Neural crest cell (in vitro differentiated cells): ENCODE measurements at regions not wholly inside any gene's neighbourhood (a gene's known extent, or its start where the extent isn't known, plus 50 kb on each side); places are given as distances from the start of the nearest gene placed in this dataset.

ENCODE experiments used
- DNase-seq: peaks from one replicate; pipeline ENCODE4 v3.0.0; 2021; ENCODE audit warnings: low read depth, mixed read lengths, low spot score
- H3K27ac Mint-ChIP-seq: one replicate; pipeline ENCODE4 v1.8.0; 2021; ENCODE audit warnings: mild to moderate bottlenecking, mixed read lengths; ENCODE audit not compliant: unreplicated experiment
- H3K27me3 Mint-ChIP-seq: 2 replicates; pipeline ENCODE4 v1.8.0; 2021; ENCODE audit warnings: low read depth, mild to moderate bottlenecking, mixed read lengths
- H3K36me3 Mint-ChIP-seq: 2 replicates; pipeline ENCODE4 v1.8.0; 2021; ENCODE audit warnings: low read depth, mild to moderate bottlenecking, mixed read lengths
- H3K4me1 Mint-ChIP-seq: 2 replicates; pipeline ENCODE4 v1.8.0; 2021; ENCODE audit warnings: mixed read lengths
- H3K4me3 Mint-ChIP-seq: one replicate; pipeline ENCODE4 v1.8.0; 2021; ENCODE audit warnings: mild to moderate bottlenecking, mixed read lengths
- H3K9me3 Mint-ChIP-seq: 2 replicates; pipeline ENCODE4 v1.8.0; 2021; ENCODE audit warnings: mixed read lengths
- CTCF ChIP-seq: fragments of 200-600 bp; sonication (generic); conservative IDR thresholded peaks from 2 replicates; pipeline ENCODE4 v1.5.0; 2021; ENCODE audit warnings: antibody characterized with exemption, mild to moderate bottlenecking

GRCh38 chr16:48963901-48964615 lies 317.6 kb downstream of the CBLN1 start:
- H3K27me3 Mint-ChIP-seq = peaks cover 2% of the 10 kb centered on the region
- no peak overlapping the region for H3K27ac Mint-ChIP-seq
- H3K9me3 Mint-ChIP-seq = no peaks in the 10 kb centered on the region
- H3K36me3 Mint-ChIP-seq = no peaks in the 10 kb centered on the region
- no peak for TF ChIP-seq CTCF
- H3K4me3 Mint-ChIP-seq = no peak overlapping the region
- H3K4me1 Mint-ChIP-seq = no peaks in the 10 kb centered on the region
- no peak for DNase-seq

- Mint-ChIP-seq H3K27me3 (peaks cover 2% of the 10 kb centered on the region), H3K4me1 (no peaks in the 10 kb centered on the region), H3K27ac (no peak overlapping the region), H3K36me3 (no peaks in the 10 kb centered on the region), H3K9me3 (no peaks in the 10 kb centered on the region), H3K4me3 (no peak overlapping the region)
- no peak for DNase-seq
- no peak for TF ChIP-seq CTCF
Observed at GRCh38 chr16:48963306-48963705, 318.3 kb downstream of the CBLN1 start.

- no peak for TF ChIP-seq CTCF
- Mint-ChIP-seq H3K27ac (no peak overlapping the region), H3K4me1 (no peaks in the 10 kb centered on the region), H3K36me3 (no peaks in the 10 kb centered on the region), H3K27me3 (peaks cover 2% of the 10 kb centered on the region), H3K4me3 (no peak overlapping the region), H3K9me3 (no peaks in the 10 kb centered on the region)
- DNase-seq = no peak
Observed at GRCh38 chr16:48961546-48961945, 320.1 kb downstream of the CBLN1 start.

- Mint-ChIP-seq H3K27ac (no peak overlapping the region), H3K4me1 (no peaks in the 10 kb centered on the region), H3K4me3 (no peak overlapping the region), H3K36me3 (no peaks in the 10 kb centered on the region), H3K27me3 (peaks cover 2% of the 10 kb centered on the region), H3K9me3 (no peaks in the 10 kb centered on the region)
- TF ChIP-seq CTCF = no peak
- DNase-seq = no peak
Observed at GRCh38 chr16:48960830-48961229, 320.8 kb downstream of the CBLN1 start.

- Mint-ChIP-seq H3K36me3 (no peaks in the 10 kb centered on the region), H3K27ac (no peak overlapping the region), H3K27me3 (peaks cover 5% of the 10 kb centered on the region), H3K9me3 (no peaks in the 10 kb centered on the region), H3K4me3 (no peak overlapping the region), H3K4me1 (no peaks in the 10 kb centered on the region)
- no peak for TF ChIP-seq CTCF
- no peak for DNase-seq
Observed at GRCh38 chr16:48959747-48960146, 321.9 kb downstream of the CBLN1 start.
